ENCODE measurements at regions not wholly inside any gene's neighbourhood (a gene's known extent, or its start where the extent isn't known, plus 50 kb on each side); places are given as distances from the start of the nearest gene placed in this dataset.
A peak's percentile ranks its signal among the peaks of the same experiment; 100 is the strongest.

- intact Hi-C loops (cut with DNase I): no loop called here
Measured at GRCh38 chr9:1453636-1454035, 403.5 kb downstream of the DMRT2 start.

GRCh38 chr9:1454211-1454610 is 404.1 kb downstream of the DMRT2 start:
- ATAC-seq (peak; percentile 30), DNase-seq (ENCODE audit: low spot score) (no peak)
- intact Hi-C loops (cut with DNase I): no loop called here

More at GRCh38 chr9:1453636-1454035, 403.5 kb downstream of the DMRT2 start:
- DNase-seq (ENCODE audit: low spot score): no peak
- no peak for ATAC-seq

- intact Hi-C loops (cut with DNase I): no loop called here
- ATAC-seq: peak; percentile 81
- DNase-seq (ENCODE audit: low spot score): no peak
Measured at GRCh38 chr9:1454616-1455347, 404.6 kb downstream of the DMRT2 start.

GRCh38 chr9:1455766-1456165 is 405.6 kb downstream of the DMRT2 start:
- ATAC-seq: no peak

GRCh38 chr9:1456301-1457024 is 406.3 kb downstream of the DMRT2 start:
- DNase-seq (ENCODE audit: low spot score) (no peak), ATAC-seq (no peak)
- intact Hi-C loops (cut with DNase I): no loop called here

More at GRCh38 chr9:1455766-1456165, 405.6 kb downstream of the DMRT2 start:
- intact Hi-C loops (cut with DNase I): no loop called here
- DNase-seq (ENCODE audit: low spot score): no peak

GRCh38 chr9:1457460-1457859 is 407.3 kb downstream of the DMRT2 start:
- ATAC-seq: no peak

GRCh38 chr9:1458503-1458902 is 408.3 kb downstream of the DMRT2 start:
- intact Hi-C loops (cut with DNase I): no loop called here
- ATAC-seq: no peak
- no peak for DNase-seq (ENCODE audit: low spot score)

More at GRCh38 chr9:1457460-1457859, 407.3 kb downstream of the DMRT2 start:
- no peak for DNase-seq (ENCODE audit: low spot score)
- intact Hi-C loops (cut with DNase I): no loop called here

GRCh38 chr9:1460143-1460769 is 410.1 kb downstream of the DMRT2 start:
- ATAC-seq (no peak), DNase-seq (ENCODE audit: low spot score) (no peak)
- intact Hi-C loops (cut with DNase I): no loop called here

- ATAC-seq (no peak), DNase-seq (ENCODE audit: low spot score) (no peak)
- intact Hi-C loops (cut with DNase I): no loop called here
Measured at GRCh38 chr9:1461812-1462211, 411.7 kb downstream of the DMRT2 start.

- intact Hi-C loops (cut with DNase I): no loop called here
- ATAC-seq (no peak), DNase-seq (ENCODE audit: low spot score) (no peak)
Measured at GRCh38 chr9:1462626-1463308, 412.6 kb downstream of the DMRT2 start.

- ATAC-seq (no peak), DNase-seq (ENCODE audit: low spot score) (no peak)
- intact Hi-C loops (cut with DNase I): no loop called here
Measured at GRCh38 chr9:1469996-1470395, 419.8 kb downstream of the DMRT2 start.

GRCh38 chr9:1473956-1474634 is 423.9 kb downstream of the DMRT2 start:
- no peak for ATAC-seq
- intact Hi-C loops (cut with DNase I): no loop called here
- DNase-seq (ENCODE audit: low spot score): no peak

GRCh38 chr9:1474671-1475070 is 424.5 kb downstream of the DMRT2 start:
- intact Hi-C loops (cut with DNase I): no loop called here
- ATAC-seq (no peak), DNase-seq (ENCODE audit: low spot score) (no peak)

GRCh38 chr9:1490341-1491232 is 440.4 kb downstream of the DMRT2 start:
- DNase-seq (ENCODE audit: low spot score) (no peak), ATAC-seq (peak; percentile 88)
- intact Hi-C loops (cut with DNase I): no loop called here

GRCh38 chr9:1492156-1492555 is 442.0 kb downstream of the DMRT2 start:
- ATAC-seq: no peak
- intact Hi-C loops (cut with DNase I): no loop called here

GRCh38 chr9:1495282-1496030 is 445.3 kb downstream of the DMRT2 start:
- intact Hi-C loops (cut with DNase I): no loop called here
- DNase-seq (ENCODE audit: low spot score) (no peak), ATAC-seq (no peak)

More at GRCh38 chr9:1492156-1492555, 442.0 kb downstream of the DMRT2 start:
- DNase-seq (ENCODE audit: low spot score): no peak

- ATAC-seq: no peak
- intact Hi-C loops (cut with DNase I): no loop called here
Measured at GRCh38 chr9:1505489-1505888, 455.3 kb downstream of the DMRT2 start.

More at GRCh38 chr9:1505489-1505888, 455.3 kb downstream of the DMRT2 start:
- no peak for DNase-seq (ENCODE audit: low spot score)

Measured in sciatic nerve (tissue), 2 donors.